NCI-H2196 treated with DMSO at 0.1 percent for 48 hours (cell line): ENCODE measurements at regions not wholly inside any gene's neighbourhood (a gene's known extent, or its start where the extent isn't known, plus 50 kb on each side); places are given as distances from the start of the nearest gene placed in this dataset.

ENCODE experiments used
- DNase-seq: peaks from one replicate; lab custom pipeline; 2025; ENCODE audit not compliant: unreplicated experiment; lab: John Stamatoyannopoulos, UW

- DNase-seq: no peak
Measured at GRCh38 chr12:41893491-41893890, 251.2 kb downstream of the GXYLT1 start.

GRCh38 chr12:41892302-41892701, 252.4 kb downstream of the GXYLT1 start:
- DNase-seq: no peak

DNA sequence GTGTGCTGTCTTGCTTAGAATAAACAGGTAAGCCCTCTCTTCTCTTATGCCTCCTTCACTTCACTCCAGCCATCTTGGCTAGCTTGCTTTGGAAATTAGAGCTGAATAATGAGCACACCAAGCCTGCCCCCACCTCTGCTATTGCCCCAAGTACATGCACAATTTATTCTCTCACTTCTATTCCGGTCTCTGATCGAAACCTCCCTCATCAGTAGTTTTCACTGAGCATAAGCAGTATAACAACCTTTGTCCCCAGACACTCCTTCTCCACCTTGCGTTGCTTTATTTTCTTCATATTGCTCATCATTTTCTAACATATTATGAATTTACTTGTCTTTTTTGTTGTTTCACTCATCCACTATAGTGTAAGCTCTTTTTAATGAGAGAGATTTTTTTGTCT, 253.4 kb downstream of the GXYLT1 start:
- no peak for DNase-seq

DNA sequence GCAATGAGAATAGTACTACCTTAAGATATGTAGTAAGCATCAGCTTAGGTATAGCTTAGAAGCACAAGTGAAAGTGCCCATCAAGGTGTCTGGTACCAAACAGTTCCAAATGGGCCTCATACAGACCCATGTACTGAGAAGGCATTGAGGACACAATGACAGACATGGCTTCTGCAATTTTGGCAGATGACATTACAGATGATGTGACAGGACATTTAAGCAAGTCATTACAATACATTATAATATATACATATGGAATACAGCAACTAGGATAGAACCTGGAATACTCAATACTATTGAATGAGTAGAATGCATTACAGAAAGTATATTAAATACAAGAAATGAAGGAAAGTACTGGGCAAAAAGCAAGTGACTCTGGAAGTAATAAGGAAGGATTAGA, 256.4 kb downstream of the GXYLT1 start:
- no peak for DNase-seq

- DNase-seq: no peak
Measured at GRCh38 chr12:41881891-41882805, 262.5 kb downstream of the GXYLT1 start.

DNA sequence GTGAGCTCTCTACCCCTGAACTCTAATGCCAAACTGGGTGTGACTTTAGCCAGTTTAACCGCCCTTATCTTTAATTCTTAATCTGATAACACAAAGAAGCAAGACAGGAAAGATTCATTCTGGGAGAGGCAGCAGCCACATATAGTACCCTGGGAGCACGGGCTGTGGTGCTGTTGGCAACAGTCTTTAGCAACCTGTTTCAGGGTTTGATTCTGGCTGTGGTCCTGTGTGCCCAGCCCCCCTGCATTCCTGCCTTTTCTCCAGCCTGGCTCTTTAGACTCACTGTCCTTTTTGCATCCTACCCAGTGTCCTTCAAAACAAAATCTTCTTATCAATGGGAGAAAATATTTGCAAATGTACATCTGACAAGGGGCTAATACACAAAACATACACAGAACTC, 275.2 kb downstream of the GXYLT1 start:
- DNase-seq: no peak

DNA sequence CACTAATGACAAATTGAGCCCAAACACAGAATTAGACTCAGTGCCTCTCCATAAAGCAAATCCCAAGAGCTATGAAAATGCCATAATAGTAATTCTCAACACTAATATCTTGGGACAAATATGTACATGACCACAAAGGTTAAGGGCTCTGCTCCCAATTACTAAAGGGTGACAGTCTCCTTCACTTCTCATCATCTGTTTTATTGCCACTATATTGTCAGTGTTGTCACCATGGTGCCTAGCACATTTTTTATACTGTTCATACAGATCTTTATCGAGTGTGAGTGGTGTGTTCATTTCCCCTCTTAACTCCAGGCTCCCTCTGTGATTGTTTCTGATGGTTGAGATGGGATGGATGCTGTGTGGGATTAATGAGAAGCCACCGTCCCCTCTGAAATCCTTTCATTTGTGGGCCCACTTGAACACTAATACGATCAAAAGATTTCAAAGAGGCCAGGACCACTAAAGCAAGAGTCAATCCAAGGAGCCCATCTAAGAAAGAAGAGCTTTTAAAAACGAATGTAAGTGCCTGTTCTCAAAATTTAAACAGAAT, 277.7 kb downstream of the GXYLT1 start:
- no peak for DNase-seq

GRCh38 chr12:41856228-41856627, 288.4 kb downstream of the GXYLT1 start:
- DNase-seq: no peak

- DNase-seq: no peak
Measured at GRCh38 chr12:41850046-41850445, 294.6 kb downstream of the GXYLT1 start.

DNA sequence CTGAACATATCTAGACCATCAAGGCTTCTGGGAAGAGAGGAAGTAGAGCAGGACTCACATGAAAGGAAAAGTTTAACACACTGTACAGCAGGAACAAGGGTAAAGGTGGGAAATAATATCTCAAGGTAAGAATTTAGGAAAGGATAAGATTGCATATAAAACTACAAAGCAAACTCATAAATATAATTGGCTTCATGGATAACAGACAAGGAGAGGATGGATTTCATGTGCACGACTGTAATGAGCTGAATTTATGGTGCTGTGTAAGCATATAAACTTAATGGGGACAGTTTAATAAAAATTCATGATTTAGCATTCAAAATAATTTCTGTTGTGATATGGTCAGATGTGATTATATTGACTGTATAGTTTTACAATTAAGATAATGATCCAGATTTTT, 298.0 kb downstream of the GXYLT1 start:
- no peak for DNase-seq

DNA sequence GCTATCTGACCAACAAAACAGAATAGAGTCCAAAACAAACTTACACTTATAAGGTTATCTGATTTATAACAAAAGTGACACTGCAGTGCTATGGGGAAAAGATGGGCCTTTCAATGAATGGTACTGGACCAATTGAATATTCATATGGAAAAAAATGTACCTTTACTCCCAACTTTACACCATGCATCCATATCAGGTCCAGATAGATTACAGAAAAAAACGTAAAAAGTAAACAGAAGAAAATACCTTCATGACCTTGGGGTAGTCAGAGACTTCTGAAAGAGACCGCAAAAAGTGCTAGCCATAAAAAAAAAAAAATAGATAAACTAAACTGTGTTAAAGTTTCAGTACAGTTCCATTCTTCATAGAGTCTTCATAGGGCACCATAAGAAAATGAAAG, 308.3 kb downstream of the GXYLT1 start:
- no peak for DNase-seq

DNA sequence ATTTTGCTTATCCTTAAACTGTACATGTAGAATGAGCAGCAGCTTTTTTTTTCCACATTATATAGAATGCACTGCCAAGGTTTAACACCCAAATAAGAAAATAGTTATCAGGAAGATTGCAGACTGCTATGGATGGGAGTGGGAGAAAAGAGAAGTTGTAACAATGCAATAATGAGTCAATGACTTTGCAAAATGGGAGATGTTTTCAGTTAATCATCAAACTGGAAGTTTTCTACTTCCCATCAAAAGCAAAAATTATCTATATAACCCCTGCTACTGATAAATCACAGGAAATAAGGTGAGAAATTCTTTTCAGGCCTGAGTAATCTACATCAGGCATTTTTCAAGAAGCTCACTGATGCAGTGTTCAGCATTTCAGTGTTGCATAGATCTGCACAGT, 309.1 kb downstream of the GXYLT1 start:
- DNase-seq: no peak

GRCh38 chr12:41819948-41820347, 324.7 kb downstream of the GXYLT1 start:
- DNase-seq: no peak

GRCh38 chr12:41804026-41804425, 340.6 kb downstream of the GXYLT1 start:
- no peak for DNase-seq

DNA sequence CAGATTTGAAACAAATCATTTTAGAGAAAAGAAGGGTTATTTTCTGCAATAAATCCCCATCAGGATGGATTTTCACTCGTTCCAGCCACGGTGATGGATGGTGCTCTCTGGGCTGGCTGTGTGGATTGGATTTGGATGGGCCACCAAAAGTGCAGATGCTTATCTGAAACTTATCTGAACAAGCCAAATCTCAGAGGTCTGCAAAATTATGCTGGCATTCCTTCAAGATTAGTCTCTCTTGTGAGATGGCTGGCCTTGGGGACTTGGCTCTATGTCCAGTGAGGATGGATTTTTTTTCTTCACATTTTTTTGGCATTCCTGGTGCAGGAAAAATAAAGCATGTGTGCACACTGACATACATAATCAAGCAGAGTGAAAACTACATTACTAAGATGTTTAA, 341.9 kb downstream of the GXYLT1 start:
- DNase-seq: no peak

DNA sequence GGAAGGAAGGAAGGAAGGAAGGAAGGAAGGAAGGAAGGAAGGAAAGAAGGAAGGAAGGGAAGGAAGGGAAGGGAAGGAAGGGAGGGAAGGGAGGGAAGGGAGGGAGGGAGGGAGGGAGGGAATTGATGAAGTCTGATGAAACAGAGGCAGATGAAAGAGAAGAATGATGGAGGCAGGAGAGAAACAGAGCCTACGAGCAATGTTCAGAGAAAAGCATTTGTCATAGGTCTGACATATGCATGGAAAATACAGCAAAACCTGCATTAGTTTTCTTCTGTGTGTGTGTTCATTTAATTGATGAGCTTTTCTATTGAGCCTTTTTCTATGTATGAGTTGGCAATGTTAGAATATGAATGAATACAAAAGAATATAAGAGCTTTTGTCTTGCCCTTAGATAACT, 343.4 kb downstream of the GXYLT1 start:
- DNase-seq: no peak

DNA sequence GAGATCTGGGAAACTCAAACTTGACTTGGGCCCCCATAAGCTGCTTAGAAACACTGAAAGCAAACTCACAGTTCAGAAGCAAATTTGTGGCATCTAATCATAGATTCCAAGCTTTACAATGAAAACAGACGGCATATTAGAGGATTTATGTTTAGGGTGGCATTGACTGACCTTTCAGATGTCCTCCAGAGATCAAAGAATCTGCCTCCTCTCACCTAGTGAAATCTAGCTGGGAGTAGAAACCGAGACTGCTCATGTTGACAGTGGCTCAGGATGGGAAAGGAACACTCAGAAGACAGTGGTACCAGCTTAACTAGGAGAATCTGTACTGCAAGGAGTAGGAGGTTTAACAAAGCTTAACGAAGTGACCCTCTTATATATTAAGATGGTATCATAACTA, 345.0 kb downstream of the GXYLT1 start:
- no peak for DNase-seq

GRCh38 chr12:41795910-41796309, 348.8 kb downstream of the GXYLT1 start:
- DNase-seq: no peak

DNA sequence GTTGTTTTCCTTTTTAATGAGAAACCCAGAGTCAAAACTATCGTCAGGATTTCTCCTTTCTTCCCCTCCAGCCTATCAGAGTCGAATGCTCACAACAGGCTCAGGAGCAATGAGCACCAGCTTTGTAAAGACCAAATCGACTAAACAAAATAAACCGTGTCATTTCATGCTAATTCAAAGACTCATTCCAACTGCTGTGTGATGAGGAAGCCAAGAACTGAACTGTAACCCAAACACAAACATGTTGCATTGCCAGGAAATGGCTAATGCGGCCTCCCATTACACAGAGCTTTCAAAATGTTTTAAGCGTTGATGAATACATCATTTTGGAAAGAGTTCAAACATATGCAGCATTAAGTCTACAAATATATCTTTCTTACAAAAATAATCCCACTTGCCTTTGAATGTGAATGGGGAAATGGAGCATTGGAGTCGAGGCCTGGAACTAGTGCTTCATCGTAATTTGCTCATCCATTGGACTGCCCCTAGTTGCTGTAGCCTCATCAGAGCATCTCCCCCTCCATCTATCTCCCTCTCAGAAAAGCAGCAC, 349.5 kb downstream of the GXYLT1 start:
- DNase-seq: no peak

GRCh38 chr12:41794336-41794735, 350.3 kb downstream of the GXYLT1 start:
- DNase-seq: no peak

DNA sequence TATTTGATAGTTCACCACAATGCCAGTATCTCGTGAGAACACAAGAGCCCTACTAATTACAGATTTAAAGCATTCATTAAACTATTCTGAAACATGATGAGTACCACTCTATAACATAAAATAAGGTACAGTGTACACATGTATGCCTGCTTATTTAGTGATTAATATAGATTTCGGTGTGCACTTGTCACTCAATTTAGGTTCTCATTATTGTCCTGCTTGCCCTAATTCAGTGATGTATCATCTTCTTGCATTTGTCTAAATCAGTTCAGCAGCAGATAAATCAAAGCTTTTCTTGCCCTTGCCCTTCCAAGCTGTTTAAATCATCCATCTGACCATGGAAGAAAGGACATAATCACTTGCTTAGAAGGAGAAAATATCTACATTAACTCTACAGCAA, 359.7 kb downstream of the GXYLT1 start:
- DNase-seq: no peak

- DNase-seq: no peak
Measured at GRCh38 chr12:41778934-41779333, 365.7 kb downstream of the GXYLT1 start.
